Astrocyte (in vitro differentiated cells and primary cell): ENCODE measurements at regions not wholly inside any gene's neighbourhood (a gene's known extent, or its start where the extent isn't known, plus 50 kb on each side); places are given as distances from the start of the nearest gene placed in this dataset.

Source experiments
- DNase-seq: peaks from one replicate; pipeline ENCODE4 v3.0.0-alpha.2; 2010; ENCODE audit warnings: low read depth
- FAIRE-seq: peaks from 2 replicates; lab custom pipeline; 2011; peaks lifted over from hg19 to GRCh38; lab: Jason Lieb, UNC
- H2AFZ ChIP-seq: 2 replicates; pipeline ENCODE4 v1.6.0; 2012; ENCODE audit warnings: low read depth, low read length, inconsistent platforms
- H3K27ac ChIP-seq: 2 replicates; pipeline ENCODE4 v1.5.1; 2011; ENCODE audit warnings: low read depth, low read length, inconsistent platforms
- H3K27me3 ChIP-seq: 2 replicates; pipeline ENCODE4 v1.6.0; 2011; ENCODE audit warnings: low read length, inconsistent platforms; ENCODE audit not compliant: insufficient read depth
- H3K36me3 ChIP-seq: 2 replicates; pipeline ENCODE4 v1.5.1; 2011; ENCODE audit warnings: low read length, inconsistent platforms; ENCODE audit not compliant: insufficient read depth
- H3K4me1 ChIP-seq: 2 replicates; pipeline ENCODE4 v1.5.1; 2011; ENCODE audit warnings: low read length, inconsistent platforms; ENCODE audit not compliant: insufficient read depth
- H3K4me2 ChIP-seq: 2 replicates; pipeline ENCODE4 v1.6.0; 2012; ENCODE audit warnings: low read length, inconsistent platforms
- H3K4me3 ChIP-seq: 2 replicates; pipeline ENCODE4 v1.5.1; 2011; ENCODE audit warnings: low read depth, mild to moderate bottlenecking, low read length, inconsistent platforms; ENCODE audit not compliant: insufficient read depth
- H3K79me2 ChIP-seq: 2 replicates; pipeline ENCODE4 v1.6.0; 2012; ENCODE audit warnings: mild to moderate bottlenecking, low read length, inconsistent platforms; ENCODE audit not compliant: insufficient read depth
- H3K9ac ChIP-seq: 2 replicates; pipeline ENCODE4 v1.6.0; 2012; ENCODE audit warnings: mild to moderate bottlenecking, low read length, inconsistent platforms
- H3K9me3 ChIP-seq: 2 replicates; pipeline ENCODE4 v1.5.1; 2012; ENCODE audit warnings: low read depth, mild to moderate bottlenecking, low read length, inconsistent platforms; ENCODE audit not compliant: insufficient read depth
- H4K20me1 ChIP-seq: 2 replicates; pipeline ENCODE4 v1.6.0; 2012; ENCODE audit warnings: low read length, inconsistent platforms; ENCODE audit not compliant: insufficient read depth
- H3K27ac Mint-ChIP-seq: one replicate; pipeline ENCODE4 v1.8.0; 2021; ENCODE audit warnings: mild to moderate bottlenecking, mixed read lengths; ENCODE audit not compliant: unreplicated experiment
- H3K27me3 Mint-ChIP-seq: one replicate; pipeline ENCODE4 v1.8.0; 2021; ENCODE audit warnings: low read depth, mixed read lengths; ENCODE audit not compliant: unreplicated experiment
- H3K36me3 Mint-ChIP-seq: one replicate; pipeline ENCODE4 v1.8.0; 2021; ENCODE audit warnings: low read depth, mixed read lengths; ENCODE audit not compliant: unreplicated experiment
- H3K4me1 Mint-ChIP-seq: one replicate; pipeline ENCODE4 v1.8.0; 2021; ENCODE audit warnings: low read depth, mixed read lengths; ENCODE audit not compliant: unreplicated experiment
- H3K4me3 Mint-ChIP-seq: one replicate; pipeline ENCODE4 v1.8.0; 2021; ENCODE audit warnings: mild to moderate bottlenecking, moderate library complexity, mixed read lengths; ENCODE audit not compliant: unreplicated experiment
- H3K9me3 Mint-ChIP-seq: one replicate; pipeline ENCODE4 v1.8.0; 2021; ENCODE audit warnings: mild to moderate bottlenecking, mixed read lengths; ENCODE audit not compliant: unreplicated experiment
- CTCF ChIP-seq: IDR thresholded peaks from 2 replicates; pipeline ENCODE4 v1.5.1; 2011; ENCODE audit warnings: low read depth, mild to moderate bottlenecking, inconsistent platforms, low read length, moderate library complexity; ENCODE audit not compliant: insufficient read depth
- EZH2 ChIP-seq: IDR thresholded peaks from 2 replicates; pipeline ENCODE4 v1.6.1; 2012; ENCODE audit warnings: mild to moderate bottlenecking, low read length, inconsistent platforms; ENCODE audit not compliant: insufficient read depth

- H3K9ac ChIP-seq = no peak overlapping the region
- no peaks in the 10 kb centered on the region for H4K20me1 ChIP-seq
- H3K9me3 Mint-ChIP-seq = peaks cover 4% of the 10 kb centered on the region
- DNase-seq (no peak), FAIRE-seq (no peak)
- H3K36me3 ChIP-seq = no peaks in the 10 kb centered on the region
- H3K27ac Mint-ChIP-seq = no peak overlapping the region
- H3K4me1 ChIP-seq = no peaks in the 10 kb centered on the region
- peaks cover 6% of the 10 kb centered on the region for H3K36me3 Mint-ChIP-seq
- no peak overlapping the region for H3K4me3 ChIP-seq
- no peak overlapping the region for H3K27ac ChIP-seq
- H3K27me3 Mint-ChIP-seq = no peaks in the 10 kb centered on the region
- no peaks in the 10 kb centered on the region for H3K9me3 ChIP-seq
- no peaks in the 10 kb centered on the region for H3K27me3 ChIP-seq
- no peak overlapping the region for H3K4me3 Mint-ChIP-seq
- peaks cover 11% of the 10 kb centered on the region for H3K4me1 Mint-ChIP-seq
- H3K4me2 ChIP-seq = no peak overlapping the region
- H2AFZ ChIP-seq = no peak overlapping the region
- TF ChIP-seq CTCF = no peak
- no peak for TF ChIP-seq EZH2
- no peaks in the 10 kb centered on the region for H3K79me2 ChIP-seq
These were observed 204.6 kb upstream of the NRP1 start for GRCh38 chr10:33539116-33539515.

GRCh38 chr10:33537066-33537465 is 202.6 kb upstream of the NRP1 start:
- Mint-ChIP-seq H3K36me3 (no peaks in the 10 kb centered on the region), H3K9me3 (no peaks in the 10 kb centered on the region), H3K4me1 (peaks cover 11% of the 10 kb centered on the region), H3K27me3 (no peaks in the 10 kb centered on the region), H3K27ac (no peak overlapping the region), H3K4me3 (no peak overlapping the region)
- Histone ChIP-seq H4K20me1 (no peaks in the 10 kb centered on the region), H3K4me2 (no peak overlapping the region), H3K4me3 (no peak overlapping the region), H3K79me2 (no peaks in the 10 kb centered on the region), H3K9me3 (no peaks in the 10 kb centered on the region), H3K36me3 (no peaks in the 10 kb centered on the region), H3K9ac (no peak overlapping the region), H2AFZ (no peak overlapping the region), H3K4me1 (no peaks in the 10 kb centered on the region), H3K27ac (no peak overlapping the region), H3K27me3 (peaks cover 2% of the 10 kb centered on the region)
- no peak for TF ChIP-seq EZH2
- no peak for TF ChIP-seq CTCF
- DNase-seq (peak; percentile 25), FAIRE-seq (no peak)

GRCh38 chr10:33536508-33536907 is 202.0 kb upstream of the NRP1 start:
- Histone ChIP-seq H3K9me3 (no peaks in the 10 kb centered on the region), H2AFZ (no peak overlapping the region), H3K27me3 (peaks cover 2% of the 10 kb centered on the region), H3K36me3 (no peaks in the 10 kb centered on the region), H3K9ac (no peak overlapping the region), H4K20me1 (no peaks in the 10 kb centered on the region), H3K79me2 (no peaks in the 10 kb centered on the region), H3K27ac (no peak overlapping the region), H3K4me1 (no peaks in the 10 kb centered on the region), H3K4me3 (no peak overlapping the region), H3K4me2 (no peak overlapping the region)
- TF ChIP-seq EZH2 = no peak
- no peak for TF ChIP-seq CTCF
- Mint-ChIP-seq H3K9me3 (no peaks in the 10 kb centered on the region), H3K4me1 (peaks cover 11% of the 10 kb centered on the region), H3K36me3 (no peaks in the 10 kb centered on the region), H3K27ac (no peak overlapping the region), H3K4me3 (no peak overlapping the region), H3K27me3 (no peaks in the 10 kb centered on the region)
- DNase-seq (no peak), FAIRE-seq (no peak)
